ENCODE measurements at regions not wholly inside any gene's neighbourhood (a gene's known extent, or its start where the extent isn't known, plus 50 kb on each side); places are given as distances from the start of the nearest gene placed in this dataset.

DNA sequence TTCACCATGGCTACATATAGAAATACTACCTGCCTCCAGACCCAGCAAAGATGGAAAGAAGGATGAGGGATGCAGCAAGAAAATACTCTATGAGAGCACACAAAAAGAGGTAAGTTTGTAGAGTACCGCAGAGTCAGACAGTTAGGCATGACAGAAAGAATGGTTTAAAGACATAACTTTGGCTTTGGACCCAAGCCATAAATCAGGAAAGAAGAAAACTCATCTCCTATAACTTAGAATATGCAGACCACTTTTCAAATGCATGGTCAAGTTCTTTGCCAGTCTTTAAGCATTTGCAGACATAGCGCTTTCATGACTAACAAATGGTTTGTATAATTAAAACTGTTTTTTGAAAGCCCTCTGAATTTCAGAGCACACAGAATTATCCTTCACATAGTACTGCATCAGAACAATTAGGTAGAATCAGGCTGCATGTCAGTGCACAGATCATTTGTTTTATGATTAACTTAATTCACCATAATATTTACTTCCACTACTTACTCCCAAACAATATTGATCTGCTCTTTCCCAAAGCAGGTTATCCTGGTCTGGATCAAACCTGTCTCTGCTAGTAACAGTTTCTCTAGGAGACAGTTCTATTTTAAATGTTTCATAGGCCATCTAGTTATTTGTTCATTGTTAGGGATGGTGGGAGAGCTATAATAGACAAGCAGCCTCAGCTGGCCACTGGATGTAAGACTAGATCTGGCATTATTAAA, 280.7 kb upstream of the NR5A2 start:
- ChIA-PET POLR2A (no interaction called here), CTCF (interaction anchor here (1.6 kb wide), 1 partner anchor 39 kb away, joined by 3 read pairs; no protein-coding TSS in a partner anchor)
- TF ChIP-seq, protein P1, sequence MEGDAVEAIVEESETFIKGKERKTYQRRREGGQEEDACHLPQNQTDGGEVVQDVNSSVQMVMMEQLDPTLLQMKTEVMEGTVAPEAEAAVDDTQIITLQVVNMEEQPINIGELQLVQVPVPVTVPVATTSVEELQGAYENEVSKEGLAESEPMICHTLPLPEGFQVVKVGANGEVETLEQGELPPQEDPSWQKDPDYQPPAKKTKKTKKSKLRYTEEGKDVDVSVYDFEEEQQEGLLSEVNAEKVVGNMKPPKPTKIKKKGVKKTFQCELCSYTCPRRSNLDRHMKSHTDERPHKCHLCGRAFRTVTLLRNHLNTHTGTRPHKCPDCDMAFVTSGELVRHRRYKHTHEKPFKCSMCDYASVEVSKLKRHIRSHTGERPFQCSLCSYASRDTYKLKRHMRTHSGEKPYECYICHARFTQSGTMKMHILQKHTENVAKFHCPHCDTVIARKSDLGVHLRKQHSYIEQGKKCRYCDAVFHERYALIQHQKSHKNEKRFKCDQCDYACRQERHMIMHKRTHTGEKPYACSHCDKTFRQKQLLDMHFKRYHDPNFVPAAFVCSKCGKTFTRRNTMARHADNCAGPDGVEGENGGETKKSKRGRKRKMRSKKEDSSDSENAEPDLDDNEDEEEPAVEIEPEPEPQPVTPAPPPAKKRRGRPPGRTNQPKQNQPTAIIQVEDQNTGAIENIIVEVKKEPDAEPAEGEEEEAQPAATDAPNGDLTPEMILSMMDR (IDR thresholded peaks at IDR 0.05; ENCODE audit: control extremely low read depth, extremely low read depth, low read depth, missing control alignments), result no peak
- no peak for DNase-seq (ENCODE audit: extremely low spot score)

DNA sequence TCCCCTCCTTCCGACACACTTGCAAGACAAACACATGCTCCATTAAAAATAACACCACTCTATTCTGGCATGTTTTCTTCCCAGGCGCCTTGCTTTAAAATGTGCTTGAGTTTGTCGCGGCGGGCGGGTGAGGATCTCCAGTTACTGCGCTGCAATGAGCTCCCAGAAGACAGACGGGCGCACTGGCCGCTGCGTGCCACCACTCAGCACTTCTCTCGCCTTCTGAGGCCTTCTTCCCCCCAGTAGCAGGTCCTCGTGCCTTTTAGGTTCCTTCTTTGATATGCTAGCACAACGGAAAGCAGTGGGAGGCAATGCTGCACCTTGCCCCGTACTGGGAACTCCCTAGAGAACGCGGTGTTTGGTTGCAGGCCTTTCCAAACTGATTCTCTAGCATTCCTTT, 279.5 kb upstream of the NR5A2 start:
- no peak for DNase-seq (ENCODE audit: extremely low spot score)
- ChIA-PET POLR2A (no interaction called here), CTCF (no interaction called here)
- TF ChIP-seq, protein P1 (IDR thresholded peaks at IDR 0.05; ENCODE audit: control extremely low read depth, extremely low read depth, low read depth, missing control alignments), result no peak

DNA sequence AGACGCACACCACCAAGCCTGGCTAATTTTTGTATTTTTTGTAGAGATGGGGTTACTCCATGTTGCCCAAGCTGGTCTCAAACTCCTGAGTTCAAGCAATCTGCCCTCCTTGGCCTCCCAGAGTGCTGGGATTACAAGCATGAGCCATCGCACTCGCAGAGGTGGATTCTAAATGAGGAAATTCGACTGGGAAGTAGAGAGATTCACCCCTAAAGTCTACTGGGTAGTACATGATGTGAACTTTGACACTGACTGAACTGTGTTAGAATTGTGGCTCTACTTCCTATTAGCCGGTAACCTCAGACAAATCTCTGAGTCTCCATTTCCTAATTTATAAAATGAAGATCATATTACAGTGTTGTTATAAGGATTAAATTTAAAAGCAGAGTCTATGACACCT, 276.0 kb upstream of the NR5A2 start:
- no peak for DNase-seq (ENCODE audit: extremely low spot score)
- TF ChIP-seq, protein P1 (IDR thresholded peaks at IDR 0.05; ENCODE audit: control extremely low read depth, extremely low read depth, low read depth, missing control alignments), result no peak
- CTCF ChIA-PET, result no interaction called here
- POLR2A ChIA-PET, result no interaction called here

DNA sequence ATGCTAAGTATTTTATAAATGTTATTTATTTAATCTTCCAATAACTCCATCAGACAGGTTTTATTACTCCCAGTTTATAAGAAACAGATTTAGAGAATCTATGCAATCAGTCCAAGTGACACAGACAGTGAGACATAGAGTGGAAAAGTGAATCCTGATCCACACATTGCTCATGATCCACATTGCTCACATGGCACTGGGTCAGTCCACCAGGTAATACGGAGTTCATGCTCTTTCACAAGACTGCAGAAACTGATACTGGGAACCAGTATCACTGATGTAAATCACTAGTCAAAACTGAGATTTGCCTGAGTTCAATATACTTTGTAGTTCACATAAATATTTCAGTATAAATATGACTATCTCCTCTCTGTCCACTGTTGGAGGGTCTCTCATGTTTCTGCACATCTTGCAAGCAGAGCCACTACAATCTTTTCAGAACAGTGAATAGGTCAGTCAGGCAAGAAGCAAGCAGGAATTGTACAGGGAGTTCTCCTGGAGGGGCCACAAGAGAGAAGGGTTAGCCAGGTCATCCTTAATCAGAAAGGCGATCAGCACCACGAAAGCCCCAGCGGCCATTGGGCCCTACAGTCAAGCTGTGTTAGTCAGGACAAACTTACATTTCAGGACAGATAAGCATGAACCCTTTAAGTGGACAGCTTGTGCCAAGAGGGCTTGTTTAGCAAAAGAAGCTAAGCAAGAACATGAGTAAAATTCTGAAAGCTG, 275.4 kb upstream of the NR5A2 start:
- TF ChIP-seq, protein P1 (IDR thresholded peaks at IDR 0.05; ENCODE audit: control extremely low read depth, extremely low read depth, low read depth, missing control alignments), result no peak
- CTCF ChIA-PET, result interaction anchor here (1.1 kb wide), 1 partner anchor 10 kb away, joined by 3 read pairs; no protein-coding TSS in a partner anchor

DNA sequence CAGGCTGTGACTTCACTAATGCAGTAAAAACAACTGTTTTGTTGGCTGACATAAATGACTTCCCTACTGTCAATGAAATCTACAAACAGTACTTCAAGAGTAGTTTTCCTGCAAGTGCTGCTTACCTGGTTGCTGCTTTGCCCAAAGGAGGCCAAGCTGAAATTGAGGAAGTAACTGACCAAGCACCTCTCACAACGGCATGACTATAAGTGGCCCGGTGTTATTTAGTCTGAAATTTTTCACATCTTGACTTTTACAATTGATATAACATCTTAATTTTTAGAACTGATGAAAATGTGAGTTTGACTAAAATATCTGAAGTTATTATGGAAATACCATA, 274.9 kb upstream of the NR5A2 start:
- POLR2A ChIA-PET, result no interaction called here
- TF ChIP-seq, protein P1 (IDR thresholded peaks at IDR 0.05; ENCODE audit: control extremely low read depth, extremely low read depth, low read depth, missing control alignments), result no peak

More for the DNA sequence above, 275.4 kb upstream of the NR5A2 start:
- no peak for DNase-seq (ENCODE audit: extremely low spot score)
- POLR2A ChIA-PET, result no interaction called here

DNA sequence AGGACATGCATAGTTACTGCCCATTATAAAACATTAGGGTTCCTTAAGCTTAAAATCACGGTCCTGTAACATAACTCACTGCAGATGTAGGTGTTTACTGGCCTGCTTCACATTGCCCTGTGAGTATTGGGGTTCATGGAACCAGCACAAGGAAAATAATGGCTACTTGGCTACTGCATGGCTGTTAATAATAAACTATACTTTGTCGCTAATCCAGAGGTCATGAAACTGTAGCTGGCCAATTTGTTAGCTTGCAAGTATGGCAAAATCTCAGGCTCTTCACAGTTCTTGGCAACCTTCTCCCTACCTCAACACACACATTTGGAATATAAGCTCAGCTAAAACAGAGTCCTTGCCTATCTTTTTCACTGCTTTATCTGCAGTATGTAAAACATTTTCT, 274.0 kb upstream of the NR5A2 start:
- ChIA-PET POLR2A (no interaction called here), CTCF (interaction anchor here (1.1 kb wide), 1 partner anchor 8 kb away, joined by 3 read pairs; no protein-coding TSS in a partner anchor)
- TF ChIP-seq, protein P1 (IDR thresholded peaks at IDR 0.05; ENCODE audit: control extremely low read depth, extremely low read depth, low read depth, missing control alignments), result no peak
- no peak for DNase-seq (ENCODE audit: extremely low spot score)

More for the DNA sequence above, 274.9 kb upstream of the NR5A2 start:
- DNase-seq (ENCODE audit: extremely low spot score), result no peak
- CTCF ChIA-PET, result interaction anchor here (1.1 kb wide), 1 partner anchor 9 kb away, joined by 3 read pairs; no protein-coding TSS in a partner anchor
